Activated CD8-positive, alpha-beta memory T cell treated with anti-CD3 and anti-CD28 coated beads, Interleukin-2, amount 50 U/mL, for 1 hour (primary cell): ENCODE measurements at regions not wholly inside any gene's neighbourhood (a gene's known extent, or its start where the extent isn't known, plus 50 kb on each side); places are given as distances from the start of the nearest gene placed in this dataset.

Experiments
- DNase-seq: peaks from one replicate; pipeline ENCODE4 v3.0.0-alpha.2; 2020; ENCODE audit errors: extremely low read depth

DNA sequence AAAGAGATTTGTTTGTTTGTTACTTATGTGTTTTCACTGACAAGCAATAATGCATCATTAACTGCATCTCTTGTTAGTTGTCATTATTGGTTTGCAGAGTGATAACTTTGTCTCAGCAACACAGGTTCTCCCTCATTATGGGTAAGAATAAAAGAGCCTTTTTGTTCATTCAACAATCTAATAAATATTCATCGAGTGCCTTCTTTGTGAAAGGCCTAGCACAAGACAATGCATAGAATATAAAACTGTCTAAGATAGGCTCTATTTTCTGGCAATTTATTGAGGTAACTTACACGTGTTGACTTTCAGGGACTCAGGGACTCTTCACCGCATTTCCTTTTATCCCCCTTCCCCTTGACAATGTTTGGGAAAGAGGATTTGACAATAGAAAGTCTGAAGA is 95.5 kb upstream of the KRR1 start:
- no peak for DNase-seq

DNA sequence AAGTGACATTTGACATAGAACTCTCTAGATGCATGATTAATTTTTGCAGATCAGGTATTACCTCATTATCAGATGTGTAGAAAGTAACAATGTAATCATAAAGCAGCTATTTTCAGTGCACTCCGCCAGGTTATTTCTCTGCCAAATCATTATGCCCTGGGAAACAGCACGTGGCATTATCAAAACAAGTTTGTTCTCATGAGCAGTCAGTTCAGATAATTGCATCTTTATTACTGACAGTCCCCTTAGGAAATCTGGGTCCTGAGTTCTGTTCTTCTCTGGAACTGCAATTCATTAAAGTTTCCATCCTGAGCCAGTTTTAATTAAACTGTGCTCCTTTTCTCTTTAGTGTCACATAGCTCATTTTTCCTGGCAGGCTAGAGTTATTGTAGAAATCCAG is 94.7 kb upstream of the KRR1 start:
- no peak for DNase-seq

DNA sequence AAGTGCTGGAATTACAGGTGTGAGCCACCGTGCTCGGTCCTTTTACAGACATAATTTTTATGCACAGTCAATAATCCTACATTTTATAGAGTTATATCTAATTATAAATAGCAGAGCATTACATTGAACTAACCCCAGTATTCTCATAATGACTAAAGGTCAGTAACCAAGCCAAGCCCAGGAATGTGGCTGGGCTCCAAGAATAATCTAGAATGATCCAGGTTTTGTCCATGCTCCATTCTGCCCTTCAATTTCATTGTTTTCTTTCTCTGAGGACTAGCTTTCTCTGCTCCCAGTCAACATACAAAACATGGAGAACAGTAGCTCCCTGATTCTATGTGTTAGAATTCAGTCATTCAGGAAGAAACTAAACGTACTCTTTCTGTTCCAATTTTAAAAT is 92.1 kb upstream of the KRR1 start:
- no peak for DNase-seq

DNA sequence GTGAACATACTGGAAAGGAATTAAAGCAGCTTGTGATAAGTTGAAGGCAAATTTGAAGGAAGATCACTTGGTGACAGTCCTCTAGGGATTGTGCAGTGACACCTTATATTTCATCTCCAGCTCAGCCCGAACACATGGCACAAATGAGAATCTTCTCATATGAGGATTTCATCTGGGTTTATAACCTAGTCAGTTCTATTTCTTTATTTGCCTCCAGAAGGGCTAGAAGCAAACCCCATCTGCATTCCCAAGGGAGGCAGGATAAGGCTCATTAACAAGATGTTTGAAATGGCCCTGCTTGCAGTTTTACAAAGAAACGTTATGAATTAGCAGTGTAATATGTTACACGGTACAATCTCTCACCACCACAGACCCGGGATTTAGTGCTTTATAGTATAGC is 90.7 kb upstream of the KRR1 start:
- DNase-seq, result no peak

DNA sequence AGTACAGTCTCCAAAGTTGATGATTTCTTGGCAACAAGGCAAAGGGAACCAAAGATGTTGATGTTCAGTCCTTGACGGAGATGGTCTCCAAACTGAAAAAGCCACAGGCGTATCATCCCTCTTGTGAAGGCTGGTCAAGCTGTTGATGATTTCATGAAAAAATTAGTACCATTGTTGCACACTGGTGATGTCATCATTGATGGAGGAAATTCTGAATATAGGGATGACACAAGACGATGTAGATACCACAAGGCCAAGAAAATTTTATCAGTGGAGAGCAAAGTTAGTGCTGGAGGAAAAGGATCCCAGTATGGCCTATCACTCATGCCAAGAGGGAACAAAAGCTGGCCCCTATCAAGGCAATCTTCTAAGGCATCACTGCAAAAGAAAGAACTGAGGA is 88.7 kb upstream of the KRR1 start:
- no peak for DNase-seq

DNA sequence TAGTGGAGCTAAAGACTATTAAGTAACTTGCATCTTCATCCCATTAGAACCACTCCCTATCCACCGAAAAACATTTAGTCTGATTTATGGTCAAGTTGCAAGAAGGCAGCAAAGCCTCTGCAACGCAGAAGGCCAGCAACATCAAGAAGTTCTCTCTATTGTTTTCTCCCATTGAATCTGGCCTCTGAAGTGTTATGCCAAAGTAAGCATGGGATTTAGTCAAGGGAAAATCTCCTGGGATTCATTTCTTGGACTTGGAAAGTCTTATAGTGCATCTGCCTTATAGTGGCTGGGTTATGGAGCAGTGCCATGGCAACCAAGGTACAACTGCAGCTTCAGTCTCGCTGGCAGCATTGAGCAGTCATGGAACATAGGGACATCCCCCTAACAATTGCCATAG is 87.7 kb upstream of the KRR1 start:
- no peak for DNase-seq

DNA sequence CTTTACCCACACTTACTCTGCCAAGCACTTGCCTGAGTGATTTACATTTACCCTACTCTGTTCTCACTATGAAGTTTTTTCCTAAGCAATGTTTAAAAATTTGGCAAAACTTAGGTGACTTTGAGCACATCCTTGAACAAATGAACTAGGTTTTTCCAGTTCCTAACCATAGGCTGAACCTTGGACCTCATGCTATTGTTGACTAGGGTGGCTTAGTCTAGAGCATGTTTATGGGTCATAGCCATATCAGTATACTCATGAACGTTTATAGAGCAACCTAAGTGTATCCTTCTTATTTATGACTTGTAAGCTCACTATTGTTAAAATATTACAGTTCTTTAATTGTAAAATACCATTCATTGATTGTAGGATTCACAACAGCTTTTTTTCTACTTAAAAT is 85.0 kb upstream of the KRR1 start:
- DNase-seq, result no peak

DNA sequence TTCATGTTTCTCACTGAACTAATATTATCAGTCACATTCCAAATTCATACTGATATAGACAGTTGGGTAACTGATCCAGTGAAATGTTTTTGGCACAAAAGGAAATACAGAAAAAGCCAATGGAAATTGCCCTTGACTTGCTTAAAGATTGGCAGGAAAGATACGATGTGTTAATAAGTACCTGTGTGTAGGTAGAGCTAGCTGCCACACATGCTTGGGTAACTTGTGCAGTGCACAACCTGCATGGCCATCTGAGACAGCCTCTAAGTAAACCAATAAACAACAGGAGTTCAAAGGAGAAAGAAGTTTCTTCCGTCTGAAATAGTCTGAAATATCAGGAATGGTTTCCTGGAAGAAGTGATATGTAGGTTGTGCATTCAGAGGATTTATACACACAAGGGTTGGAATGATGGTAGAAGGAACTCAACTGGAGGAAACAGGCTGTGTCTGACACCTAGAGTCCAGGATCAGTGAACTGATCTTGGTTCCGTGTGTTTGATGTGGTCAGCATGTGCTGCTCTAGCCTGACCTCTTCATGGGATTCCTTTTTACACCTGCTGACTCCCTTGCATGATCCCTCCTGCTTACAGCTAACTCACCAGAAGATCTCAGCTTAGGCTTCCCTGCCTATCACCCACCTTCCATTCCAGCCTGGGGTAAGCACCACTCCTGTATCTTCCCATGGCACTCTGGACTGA is 81.4 kb upstream of the KRR1 start:
- DNase-seq, result no peak

DNA sequence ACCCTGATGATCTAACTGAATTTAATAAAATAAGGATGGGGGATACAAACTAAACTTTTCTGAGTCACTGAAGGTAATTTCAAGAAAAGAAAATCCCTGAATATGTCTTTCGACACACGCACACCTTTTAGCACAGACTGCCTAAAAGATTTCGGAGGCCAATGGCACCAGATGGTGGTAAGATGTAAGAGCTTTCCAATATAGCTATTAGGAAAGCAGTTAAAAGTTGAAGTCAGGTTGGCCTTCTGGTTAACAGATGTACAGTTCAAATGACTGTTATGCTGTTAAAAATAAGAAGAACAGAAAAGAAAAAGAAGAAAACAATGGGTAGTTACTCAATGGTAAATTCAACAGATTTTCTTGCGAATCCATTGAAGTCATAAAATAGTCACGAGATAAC is 80.7 kb upstream of the KRR1 start:
- no peak for DNase-seq

DNA sequence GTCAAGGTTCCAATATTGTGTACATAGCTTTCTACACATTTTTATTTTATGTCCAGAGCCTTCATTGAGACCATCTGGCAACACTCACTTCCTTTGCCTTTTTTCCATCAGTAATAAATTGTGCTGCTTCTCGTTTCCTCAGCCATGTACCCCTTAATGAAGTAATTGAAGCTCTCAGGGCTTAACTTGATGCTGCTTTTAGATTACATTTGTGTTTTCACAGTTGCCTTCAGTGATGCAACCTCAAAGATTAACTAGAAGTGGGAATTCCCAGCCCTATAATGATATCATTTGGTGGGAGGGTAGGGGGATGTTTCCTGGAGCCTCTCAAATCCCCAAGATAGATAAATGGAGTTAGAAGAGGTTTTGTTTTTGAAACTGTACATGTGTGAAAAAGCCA is 80.2 kb upstream of the KRR1 start:
- DNase-seq, result no peak

DNA sequence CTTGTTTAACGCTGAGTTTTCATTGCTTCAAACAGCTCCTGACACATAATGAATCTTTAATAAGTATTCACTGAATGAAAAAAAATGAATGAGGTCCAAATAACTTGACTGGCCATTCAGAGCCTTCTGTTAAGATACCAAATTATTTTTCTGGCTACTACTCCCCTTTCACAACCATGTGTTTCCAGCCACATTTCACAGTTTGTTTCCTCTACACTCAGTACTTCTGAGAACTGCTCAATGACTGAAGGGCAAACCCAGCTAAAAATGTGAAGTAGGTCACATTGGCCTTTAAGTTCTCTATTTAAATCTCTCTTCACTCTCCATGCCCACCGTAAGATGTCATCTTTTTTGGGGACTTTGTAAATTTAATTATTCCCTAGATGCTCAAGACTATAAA is 78.4 kb upstream of the KRR1 start:
- no peak for DNase-seq

DNA sequence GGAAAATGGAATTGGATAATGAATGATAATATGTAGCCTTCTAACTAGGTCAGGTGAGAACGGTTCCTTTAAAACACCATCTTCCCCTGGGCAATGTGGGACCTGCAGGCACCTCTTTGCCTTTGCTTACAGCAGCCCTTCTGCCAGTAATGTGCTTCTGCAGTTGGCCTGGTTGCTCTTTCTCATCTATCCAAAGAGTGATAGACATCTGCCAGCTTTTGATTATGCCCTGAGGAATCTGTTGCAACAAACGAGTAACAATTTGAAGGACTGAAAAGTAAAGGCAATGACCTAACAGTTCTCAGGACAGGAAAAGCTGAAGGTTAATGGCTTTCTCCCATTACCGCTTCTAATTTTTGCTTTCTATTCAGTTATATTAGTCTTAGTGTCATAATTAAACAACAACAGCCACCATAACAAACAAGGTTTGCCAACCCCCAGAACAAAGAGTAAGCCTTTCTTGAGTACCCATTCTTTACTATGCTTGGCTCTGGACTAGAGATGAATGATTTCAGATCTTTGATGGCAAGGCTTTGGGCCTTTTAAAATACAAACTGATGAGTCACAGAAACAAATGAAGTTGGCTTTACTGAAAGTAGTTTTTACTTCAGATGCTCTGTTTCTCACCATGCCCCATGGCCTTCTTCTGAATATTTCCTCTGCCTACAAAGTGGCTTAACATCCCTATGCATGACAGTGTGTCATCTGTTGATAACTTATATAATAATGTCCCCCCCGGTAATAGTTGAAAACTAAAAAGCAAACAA is 76.1 kb upstream of the KRR1 start:
- DNase-seq, result no peak

DNA sequence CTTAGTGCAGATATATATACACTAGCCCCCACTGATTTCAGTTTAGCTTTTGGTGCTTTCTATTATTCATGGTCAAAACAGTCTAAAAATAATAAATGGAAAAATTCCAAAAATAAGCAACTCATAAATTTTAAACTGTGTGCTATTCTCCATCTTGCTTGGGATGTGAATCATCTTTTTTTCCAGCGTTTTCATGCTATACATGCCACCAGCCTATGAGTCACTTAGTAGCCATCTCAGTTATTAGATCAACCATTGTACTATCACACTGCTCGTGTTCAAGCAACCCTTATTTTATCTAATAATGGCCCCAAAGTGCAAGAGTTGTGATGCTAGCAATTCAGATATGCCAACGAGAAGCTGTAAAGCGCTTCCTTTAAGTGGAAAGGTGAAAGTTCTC is 73.9 kb upstream of the KRR1 start:
- no peak for DNase-seq

DNA sequence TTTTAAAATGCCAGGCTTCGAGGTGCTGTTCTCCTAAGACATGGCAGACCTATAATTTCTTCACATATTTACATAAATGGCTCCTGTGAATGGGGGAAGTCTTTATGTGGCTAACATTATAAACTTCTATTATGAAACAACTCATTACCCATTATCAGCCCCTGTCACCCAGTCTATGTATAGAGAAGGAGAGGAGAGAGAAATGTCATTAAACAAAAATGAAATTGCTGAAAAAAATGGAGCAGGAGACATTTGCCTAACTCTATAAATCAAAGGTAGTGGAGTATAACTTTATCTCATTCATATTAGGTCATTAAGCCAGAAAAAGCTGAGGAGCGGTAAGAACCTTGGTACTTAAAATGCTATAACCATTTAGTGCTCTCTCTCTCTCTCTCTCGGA is 71.9 kb upstream of the KRR1 start:
- no peak for DNase-seq

DNA sequence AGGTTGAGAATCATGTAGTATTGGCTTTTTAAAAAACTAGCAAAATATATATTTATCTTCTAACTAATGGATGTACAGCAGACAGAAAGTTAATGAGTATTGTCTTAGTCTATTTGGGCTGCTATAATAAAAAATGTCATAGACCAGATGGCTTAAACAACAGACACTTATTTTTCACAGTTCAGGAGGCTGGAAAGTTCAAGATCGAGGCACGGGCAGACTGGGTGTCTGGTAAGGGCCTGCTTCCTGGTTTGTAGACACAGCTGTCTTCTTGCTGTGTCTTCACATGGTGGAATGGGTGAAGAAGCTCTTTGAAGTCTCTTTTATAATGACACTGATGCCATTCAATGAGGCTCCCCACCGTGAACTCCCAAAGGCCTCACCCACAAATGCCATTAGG is 70.1 kb upstream of the KRR1 start:
- DNase-seq, result no peak

DNA sequence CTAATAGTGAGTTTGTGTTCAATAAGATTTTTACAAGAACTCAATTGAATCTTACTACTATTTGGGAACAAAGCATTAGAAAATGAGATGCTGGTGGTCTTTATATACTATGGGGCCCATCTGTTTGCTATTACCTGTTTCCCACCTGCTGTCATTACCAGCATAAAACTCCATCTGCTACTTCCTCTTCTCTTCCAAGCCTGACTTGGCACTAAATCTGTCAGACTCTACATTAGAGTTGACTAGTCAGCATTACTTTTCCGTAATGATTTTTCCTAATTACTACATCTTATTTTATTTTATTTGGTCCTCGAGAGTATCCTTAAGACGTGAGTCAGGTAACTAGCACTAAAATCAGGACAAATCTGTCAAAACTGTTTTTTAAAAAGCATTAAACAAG is 68.1 kb upstream of the KRR1 start:
- DNase-seq, result no peak

DNA sequence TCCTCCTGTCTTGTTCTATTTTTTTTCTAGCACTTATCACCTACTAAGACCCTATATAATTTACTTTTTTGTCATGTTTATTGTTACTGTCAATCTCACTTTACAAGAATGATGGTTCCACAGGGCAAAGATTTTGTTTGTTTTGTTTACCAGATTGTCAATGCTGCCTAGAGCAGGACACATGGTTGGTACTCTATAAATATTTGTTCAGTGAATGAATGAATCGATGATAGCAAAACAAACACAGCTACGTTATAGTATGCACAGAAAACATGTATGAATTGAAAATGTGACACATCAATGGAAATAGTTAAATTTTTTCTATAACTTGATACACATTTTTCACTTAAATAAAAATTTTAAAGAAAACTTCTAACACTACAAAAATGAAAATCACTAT is 67.1 kb upstream of the KRR1 start:
- DNase-seq, result no peak

DNA sequence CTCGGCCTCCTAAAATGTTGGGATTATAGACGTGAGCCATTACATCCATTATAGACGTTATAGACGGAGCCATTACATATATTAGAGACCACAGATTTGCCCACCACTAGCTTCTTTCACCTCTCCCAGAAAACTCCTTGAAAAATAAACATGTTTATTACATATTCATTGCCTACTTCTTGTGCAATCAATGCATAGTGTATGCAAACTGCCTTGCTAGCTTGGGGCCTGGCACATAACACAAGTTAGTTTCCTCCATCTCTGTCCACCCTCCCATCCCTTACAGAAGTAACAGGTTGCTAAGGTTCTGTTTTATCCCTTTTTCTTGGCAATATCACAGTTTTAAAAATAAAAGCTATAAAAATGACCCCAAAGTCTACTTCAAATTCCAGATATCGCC is 66.4 kb upstream of the KRR1 start:
- DNase-seq, result no peak

DNA sequence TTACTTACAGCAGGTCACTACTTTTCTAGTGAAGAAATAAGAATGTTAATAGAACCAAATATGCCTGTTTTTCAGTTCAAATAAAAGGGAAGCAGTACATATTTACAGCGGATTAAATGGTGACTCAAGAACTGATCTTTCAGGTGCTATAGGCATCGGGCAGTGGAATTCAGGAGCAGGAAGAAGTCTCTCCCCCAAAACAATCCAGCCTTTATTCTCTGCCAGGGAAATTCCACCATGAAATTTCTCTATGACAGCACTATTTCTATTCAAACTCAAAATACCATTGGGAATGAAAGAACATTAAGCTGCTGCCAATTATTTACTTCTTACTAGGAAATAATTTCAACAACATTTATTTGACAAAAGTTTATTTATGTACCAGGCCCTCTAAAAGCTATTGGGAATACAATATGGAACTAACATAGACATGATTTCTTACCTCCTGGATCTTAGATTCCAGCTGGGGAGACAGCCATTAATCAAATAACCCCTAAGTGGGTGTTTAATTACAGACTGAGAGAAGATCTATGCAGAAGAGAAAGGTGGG is 60.3 kb upstream of the KRR1 start:
- DNase-seq, result no peak

DNA sequence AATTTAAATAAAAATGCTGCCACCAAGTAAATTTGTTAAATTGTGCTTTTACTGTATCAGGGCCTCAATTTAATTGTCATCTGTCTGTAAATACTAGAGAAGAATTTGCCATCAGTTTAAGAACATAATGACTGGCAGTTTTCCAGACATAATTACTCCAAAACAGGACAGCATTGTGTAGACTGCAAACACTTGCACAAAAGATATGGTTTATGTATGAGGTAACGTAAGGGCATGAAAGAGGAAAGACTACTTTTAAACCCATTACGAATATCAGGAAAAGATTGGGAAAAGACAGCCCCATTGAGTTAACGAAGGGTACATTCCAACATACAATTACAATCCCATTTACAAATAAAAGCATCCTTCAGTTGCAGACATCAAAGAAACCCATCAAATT is 59.8 kb upstream of the KRR1 start:
- no peak for DNase-seq

DNA sequence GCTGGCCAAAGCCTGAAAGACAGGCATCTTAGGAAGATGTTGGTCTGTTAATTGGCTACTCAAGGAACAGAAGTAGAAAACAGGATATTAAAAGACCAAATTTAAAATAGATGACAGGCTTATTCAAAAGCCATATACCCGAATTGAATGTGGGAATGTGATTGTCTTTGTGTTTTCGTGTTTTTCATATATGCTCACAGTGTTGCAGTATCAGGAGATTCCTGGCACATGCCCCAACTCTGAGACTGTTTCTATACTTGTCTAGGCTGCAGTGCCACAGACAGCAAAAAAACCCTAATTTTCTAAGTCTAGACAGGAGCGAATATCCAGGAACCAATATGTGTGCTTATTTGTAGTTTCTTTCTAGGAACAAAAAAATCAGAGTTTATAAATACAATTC is 57.4 kb upstream of the KRR1 start:
- DNase-seq, result no peak

DNA sequence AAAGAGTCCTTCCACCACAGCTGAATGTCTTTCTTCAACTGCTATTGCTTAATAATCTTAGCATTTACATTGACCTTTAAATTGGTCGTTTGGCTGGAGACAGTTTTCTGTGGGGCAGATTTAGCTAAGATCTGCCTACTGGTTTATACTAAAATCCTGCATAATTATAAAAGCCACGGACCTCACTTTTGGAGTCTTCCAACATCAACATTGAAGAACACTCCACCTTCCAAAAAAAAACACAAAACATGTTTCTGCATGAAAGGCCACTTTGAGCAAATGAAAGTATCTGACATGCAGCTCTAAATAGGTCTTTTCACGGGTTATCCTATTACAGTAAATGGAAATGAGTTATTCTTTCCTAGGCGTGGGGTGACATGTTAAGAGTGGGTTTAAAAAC is 57.0 kb upstream of the KRR1 start:
- DNase-seq, result no peak

DNA sequence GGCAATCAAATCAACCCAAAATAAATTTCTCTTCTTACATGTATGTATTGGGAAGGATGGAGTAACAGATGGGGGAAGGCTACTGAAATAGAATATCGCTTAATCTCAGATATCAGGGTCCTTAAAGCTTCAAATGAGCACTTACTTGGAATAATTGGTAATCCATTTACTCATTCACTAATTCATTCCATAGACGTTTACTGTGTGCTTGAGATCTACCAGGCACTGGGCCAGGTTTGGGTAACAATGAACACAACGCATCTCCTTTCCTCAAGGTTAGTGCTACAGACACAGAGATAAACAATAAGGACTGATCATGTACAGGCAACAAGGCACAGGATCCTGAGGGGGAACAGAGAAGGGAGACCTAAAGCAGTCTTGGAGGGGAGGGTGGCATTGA is 54.4 kb upstream of the KRR1 start:
- no peak for DNase-seq

DNA sequence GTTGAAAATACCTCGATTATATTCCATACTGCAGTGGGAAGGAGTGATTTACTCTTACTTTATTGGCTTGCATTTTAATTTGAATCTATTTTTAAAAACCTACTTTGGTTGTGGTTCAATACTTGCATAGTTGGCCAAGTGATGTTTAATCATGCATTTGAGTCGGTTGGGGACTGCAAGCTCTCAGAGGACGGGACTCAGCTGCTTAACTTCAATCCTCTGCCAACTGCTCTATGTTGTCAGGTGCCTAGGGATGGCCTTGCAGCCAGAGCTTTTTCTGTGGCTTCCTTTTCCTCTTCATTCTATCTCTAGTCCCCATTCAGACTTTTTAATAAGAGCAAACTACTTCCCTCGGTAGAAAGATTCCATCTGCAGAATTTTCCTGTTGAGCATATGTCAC is 53.4 kb upstream of the KRR1 start:
- DNase-seq, result no peak
